ENCODE measurements at regions not wholly inside any gene's neighbourhood (a gene's known extent, or its start where the extent isn't known, plus 50 kb on each side); places are given as distances from the start of the nearest gene placed in this dataset.

DNA sequence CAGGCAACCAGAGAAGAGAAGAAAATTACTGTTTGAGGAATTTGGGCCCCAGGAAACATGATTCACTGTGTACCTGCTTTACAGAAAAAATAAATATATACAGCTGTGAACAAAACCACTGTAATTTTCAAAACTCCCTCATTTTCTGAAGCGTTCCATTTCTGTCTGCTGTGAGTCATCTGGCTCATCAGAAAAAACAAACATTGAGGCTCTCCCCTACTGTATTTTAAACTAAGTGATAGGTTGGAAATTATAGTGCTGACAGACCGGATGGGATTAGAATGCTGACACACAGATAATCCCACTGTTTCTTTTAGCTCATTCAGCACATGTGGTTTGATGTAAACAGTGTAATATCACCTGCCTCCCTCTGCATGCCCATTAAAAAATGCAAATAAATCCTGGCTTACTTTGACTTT is 847.0 kb downstream of the TRIML1 start:
- no peaks in the 10 kb centered on the region for H3K27me3 ChIP-seq (ENCODE audit: low read length)
- intact Hi-C loops (cut with micrococcal nuclease) = no loop called here
- no TSS peak for BruUV-seq (replicated peaks)
- H3K4me1 ChIP-seq (ENCODE audit: insufficient read depth, low read length) = peaks cover 18% of the 10 kb centered on the region
- H3K4me3 ChIP-seq (ENCODE audit: low read length) = no peak overlapping the region
- DNase-seq (peak; percentile 75), ATAC-seq (peak; percentile 40)
- H3F3A ChIP-seq (ENCODE audit: low read length, unreplicated experiment) = no peaks in the 10 kb centered on the region
- no peaks in the 10 kb centered on the region for H4K20me1 ChIP-seq (ENCODE audit: low read length)
- H2AFZ ChIP-seq (ENCODE audit: low read length) = no peak overlapping the region
- H3K9me3 ChIP-seq (ENCODE audit: low read length) = no peaks in the 10 kb centered on the region
- no peak overlapping the region for H3K9ac ChIP-seq (ENCODE audit: low read length)
- no peaks in the 10 kb centered on the region for H3K36me3 ChIP-seq (ENCODE audit: low read depth, low read length)
- no peaks in the 10 kb centered on the region for H3K9me2 ChIP-seq (replicated peaks; ENCODE audit: low read length)
- TF ChIP-seq EZH2 (IDR thresholded peaks at IDR 0.05; ENCODE audit: low read length, unreplicated experiment) = no peak
- no peak for TF ChIP-seq EZH2phosphoT487 (IDR thresholded peaks at IDR 0.05; ENCODE audit: borderline replicate concordance, low read length)
- no peak for TF ChIP-seq CTCF (conservative IDR thresholded peaks at IDR 0.05; ENCODE audit: low read depth, low read length)
- CTCF ChIA-PET = no interaction called here
- no peaks in the 10 kb centered on the region for H3K79me2 ChIP-seq (ENCODE audit: low read length)
- peak overlapping the region; percentile 46; the same call in 1 of the 2 replicates for H3K4me2 ChIP-seq (ENCODE audit: low read length)
- POLR2A ChIA-PET (ENCODE audit: unreplicated experiment) = no interaction called here
- H3K27ac ChIP-seq (ENCODE audit: low read length) = peak overlapping the region; percentile 64

DNA sequence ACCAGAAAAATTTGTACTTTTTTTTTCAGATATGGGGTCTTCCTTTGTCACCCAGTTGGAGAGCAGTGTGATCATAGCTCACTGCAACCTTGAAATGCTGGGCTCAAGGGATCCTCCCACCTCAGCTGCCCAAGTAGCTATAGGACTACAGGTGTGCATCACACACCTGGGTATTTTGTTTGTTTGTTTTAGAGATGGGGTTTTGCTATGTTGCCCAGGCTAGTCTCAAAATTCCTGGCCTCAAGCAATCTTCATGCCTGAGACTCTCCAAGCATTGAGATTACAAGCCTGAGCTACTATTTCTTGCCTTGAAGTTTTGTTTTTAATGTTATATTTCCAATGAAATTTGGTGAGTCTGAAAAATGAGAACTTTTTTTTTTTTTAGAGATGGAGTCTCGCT is 847.8 kb downstream of the TRIML1 start:
- POLR2A ChIA-PET (ENCODE audit: unreplicated experiment) = no interaction called here
- no peak overlapping the region for H3K4me3 ChIP-seq (ENCODE audit: low read length)
- BruUV-seq (replicated peaks) = no TSS peak
- H2AFZ ChIP-seq (ENCODE audit: low read length) = no peak overlapping the region
- no peaks in the 10 kb centered on the region for H3K79me2 ChIP-seq (ENCODE audit: low read length)
- ATAC-seq = no peak
- peak overlapping the region; percentile 64 for H3K27ac ChIP-seq (ENCODE audit: low read length)
- H3K9me3 ChIP-seq (ENCODE audit: low read length) = no peaks in the 10 kb centered on the region
- H3F3A ChIP-seq (ENCODE audit: low read length, unreplicated experiment) = no peaks in the 10 kb centered on the region
- intact Hi-C loops (cut with micrococcal nuclease) = no loop called here
- DNase-seq = no peak
- H3K27me3 ChIP-seq (ENCODE audit: low read length) = no peaks in the 10 kb centered on the region
- H3K36me3 ChIP-seq (ENCODE audit: low read depth, low read length) = no peaks in the 10 kb centered on the region
- H3K9me2 ChIP-seq (replicated peaks; ENCODE audit: low read length) = no peaks in the 10 kb centered on the region
- TF ChIP-seq EZH2phosphoT487 (IDR thresholded peaks at IDR 0.05; ENCODE audit: borderline replicate concordance, low read length) (no peak), EZH2 (IDR thresholded peaks at IDR 0.05; ENCODE audit: low read length, unreplicated experiment) (no peak), CTCF (conservative IDR thresholded peaks at IDR 0.05; ENCODE audit: low read depth, low read length) (no peak)
- peak overlapping the region; percentile 46; the same call in 1 of the 2 replicates for H3K4me2 ChIP-seq (ENCODE audit: low read length)
- CTCF ChIA-PET = no interaction called here
- H3K4me1 ChIP-seq (ENCODE audit: insufficient read depth, low read length) = peaks cover 18% of the 10 kb centered on the region
- no peaks in the 10 kb centered on the region for H4K20me1 ChIP-seq (ENCODE audit: low read length)
- H3K9ac ChIP-seq (ENCODE audit: low read length) = no peak overlapping the region; the same call in 1 of the 2 replicates

- no peak overlapping the region for H2AFZ ChIP-seq (ENCODE audit: low read length)
- H3K27ac ChIP-seq (ENCODE audit: low read length) = no peak overlapping the region
- H3K27me3 ChIP-seq (ENCODE audit: low read length) = no peaks in the 10 kb centered on the region
- no peak overlapping the region for H3K9ac ChIP-seq (ENCODE audit: low read length)
- ATAC-seq (no peak), DNase-seq (no peak)
- no peak overlapping the region for H3K4me2 ChIP-seq (ENCODE audit: low read length)
- H3F3A ChIP-seq (ENCODE audit: low read length, unreplicated experiment) = no peaks in the 10 kb centered on the region
- H3K36me3 ChIP-seq (ENCODE audit: low read depth, low read length) = no peaks in the 10 kb centered on the region
- H4K20me1 ChIP-seq (ENCODE audit: low read length) = no peaks in the 10 kb centered on the region
- peaks cover 18% of the 10 kb centered on the region for H3K4me1 ChIP-seq (ENCODE audit: insufficient read depth, low read length)
- H3K9me2 ChIP-seq (replicated peaks; ENCODE audit: low read length) = no peaks in the 10 kb centered on the region
- intact Hi-C loops (cut with micrococcal nuclease) = no loop called here
- H3K4me3 ChIP-seq (ENCODE audit: low read length) = no peak overlapping the region
- POLR2A ChIA-PET (ENCODE audit: unreplicated experiment) = no interaction called here
- TF ChIP-seq CTCF (conservative IDR thresholded peaks at IDR 0.05; ENCODE audit: low read depth, low read length) = no peak
- TF ChIP-seq EZH2 (IDR thresholded peaks at IDR 0.05; ENCODE audit: low read length, unreplicated experiment) = no peak
- TF ChIP-seq EZH2phosphoT487 (IDR thresholded peaks at IDR 0.05; ENCODE audit: borderline replicate concordance, low read length) = no peak
- H3K9me3 ChIP-seq (ENCODE audit: low read length) = no peaks in the 10 kb centered on the region
- no peaks in the 10 kb centered on the region for H3K79me2 ChIP-seq (ENCODE audit: low read length)
- no TSS peak for BruUV-seq (replicated peaks)
- CTCF ChIA-PET = no interaction called here
These were observed 848.9 kb downstream of the TRIML1 start for GRCh38 chr4:188988131-188988530.

Measured in PC-3 (cell line).